Heart left ventricle (tissue), 13 donors: ENCODE measurements at regions not wholly inside any gene's neighbourhood (a gene's known extent, or its start where the extent isn't known, plus 50 kb on each side); places are given as distances from the start of the nearest gene placed in this dataset.

Source experiments
- CTCF ChIP-seq, 12 donors: fragments of 200-600 bp; sonication (generic) in 4 of 12; IDR thresholded peaks; one replicate each; pipeline versions ENCODE4 v1.5.0 to v1.8.0; 2018 to 2022; ENCODE audit warnings: antibody characterized with exemption in 12 of 12, mild to moderate bottlenecking in 5 of 12
- POLR2A ChIP-seq, 2 donors: fragments of 450-650 bp; IDR thresholded peaks; one replicate each; pipeline ENCODE4 v1.6.1; 2017; ENCODE audit warnings: antibody characterized with exemption in 2 of 2, mild to moderate bottlenecking in 2 of 2, moderate library complexity in 2 of 2
- donor health status: ischemic (EF 13 %, LVEDD 7.1; RV severe dilation, severe dysfunction).
- donor health status: DM: no; HTN: yes; CAD: no.
- donor health status: DM: no; HTN: no; CAD: no.
- donor health status: ischemic (EF 25% LVEDD 6.9; RV normal size, moderate dysfunction).
- donor health status: ischemic (EF 25% LVEDD 5.7; RV mildly dilated, moderate dysfunction).
- donor health status: ischemic (EF 35%, LVEDD 5.7; RV mildly dilated, moderate dysfunction).
- donor health status: nonischemic (EF 11% LVEDD 7.7; RV severe dilation, severe dysfunction).
- donor health status: DM: yes; HTN: yes; CAD: no.
- donor health status: PGD.
- donor health status: ischemic (EF 29% LVEDD 5.4; RV normal size, mild dysfunction).
- donor health status: nonischemic (EF 23%, LVEDD 6.1; RV moderate dilation, normal function).

DNA sequence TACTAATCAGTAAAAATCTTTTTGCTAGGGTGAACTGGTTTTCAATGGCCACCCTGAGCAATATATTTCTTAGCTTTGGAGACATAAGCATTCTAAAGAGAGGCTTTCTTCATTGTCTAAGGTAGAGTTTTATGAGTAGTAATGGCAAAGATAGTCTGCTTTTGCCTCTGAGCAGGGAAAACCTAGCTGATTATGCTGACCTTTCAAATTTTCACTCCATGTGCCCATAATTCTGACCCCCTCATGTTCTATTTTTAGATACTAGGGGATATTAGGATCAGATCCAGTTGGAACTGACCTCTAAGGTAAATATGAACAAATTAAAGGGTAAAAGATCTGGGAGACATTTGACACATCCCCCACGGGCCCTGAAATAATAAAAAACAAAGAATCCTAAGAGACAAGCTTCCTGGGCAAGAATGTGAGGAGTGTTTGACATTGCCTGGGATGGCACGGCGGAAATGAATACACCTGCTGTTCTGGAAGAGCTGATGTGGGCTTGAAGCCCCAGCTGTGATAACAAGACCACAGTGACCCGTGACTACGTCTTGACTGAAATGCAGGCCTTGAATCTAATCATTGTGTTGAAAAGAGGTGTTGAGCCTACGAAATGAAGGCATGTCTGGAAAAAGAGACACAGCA is 392.1 kb upstream of the FRG1 start:
- TF ChIP-seq CTCF (IDR thresholded peaks at IDR 0.05) (no peak), POLR2A (IDR thresholded peaks at IDR 0.05) (no peak)
